Stomach (tissue), 4 donors: ENCODE measurements at regions not wholly inside any gene's neighbourhood (a gene's known extent, or its start where the extent isn't known, plus 50 kb on each side); places are given as distances from the start of the nearest gene placed in this dataset.

Source experiments
- POLR2A ChIP-seq, 4 donors: fragments of 450-650 bp; IDR thresholded peaks; one replicate each; pipeline ENCODE4 v1.6.1; 2016; ENCODE audit warnings: antibody characterized with exemption in 4 of 4, control low read depth in 2 of 4, mild to moderate bottlenecking in 1 of 4, moderate library complexity in 1 of 4
- TF ChIP-seq, protein P1 (sequence below), 7 experiments: fragments of 450-650 bp in 4 of 7; fragments of 200-600 bp in 3 of 7; sonication (generic) in 3 of 7; IDR thresholded peaks; one replicate each; pipeline ENCODE4 v1.5.1; 2016 to 2019; ENCODE audit warnings: antibody characterized with exemption in 7 of 7, control low read depth in 2 of 7, mild to moderate bottlenecking in 1 of 7

GRCh38 chr18:61237529-61237928 is 95.7 kb upstream of the CDH20 start:
- TF ChIP-seq, protein P1, sequence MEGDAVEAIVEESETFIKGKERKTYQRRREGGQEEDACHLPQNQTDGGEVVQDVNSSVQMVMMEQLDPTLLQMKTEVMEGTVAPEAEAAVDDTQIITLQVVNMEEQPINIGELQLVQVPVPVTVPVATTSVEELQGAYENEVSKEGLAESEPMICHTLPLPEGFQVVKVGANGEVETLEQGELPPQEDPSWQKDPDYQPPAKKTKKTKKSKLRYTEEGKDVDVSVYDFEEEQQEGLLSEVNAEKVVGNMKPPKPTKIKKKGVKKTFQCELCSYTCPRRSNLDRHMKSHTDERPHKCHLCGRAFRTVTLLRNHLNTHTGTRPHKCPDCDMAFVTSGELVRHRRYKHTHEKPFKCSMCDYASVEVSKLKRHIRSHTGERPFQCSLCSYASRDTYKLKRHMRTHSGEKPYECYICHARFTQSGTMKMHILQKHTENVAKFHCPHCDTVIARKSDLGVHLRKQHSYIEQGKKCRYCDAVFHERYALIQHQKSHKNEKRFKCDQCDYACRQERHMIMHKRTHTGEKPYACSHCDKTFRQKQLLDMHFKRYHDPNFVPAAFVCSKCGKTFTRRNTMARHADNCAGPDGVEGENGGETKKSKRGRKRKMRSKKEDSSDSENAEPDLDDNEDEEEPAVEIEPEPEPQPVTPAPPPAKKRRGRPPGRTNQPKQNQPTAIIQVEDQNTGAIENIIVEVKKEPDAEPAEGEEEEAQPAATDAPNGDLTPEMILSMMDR (IDR thresholded peaks at IDR 0.05), result no peak
- TF ChIP-seq POLR2A (IDR thresholded peaks at IDR 0.05), result no peak
